ENCODE measurements at regions not wholly inside any gene's neighbourhood (a gene's known extent, or its start where the extent isn't known, plus 50 kb on each side); places are given as distances from the start of the nearest gene placed in this dataset.

GRCh38 chr5:12214267-12215015 lies 310.2 kb upstream of the CTNND2 start:
- DNase-seq (ENCODE audit: low spot score in 2 of 2): no peak
- Histone ChIP-seq H3K4me1 (no peaks in the 10 kb centered on the region), H3K9me3 (peaks cover 4 to 19% of the 10 kb centered on the region in 2 donors), H3K4me3 (no peak overlapping the region), H3K27me3 (no peaks in the 10 kb centered on the region), H3K27ac (no peak overlapping the region), H3K36me3 (no peaks in the 10 kb centered on the region)
- TF ChIP-seq, protein P1, sequence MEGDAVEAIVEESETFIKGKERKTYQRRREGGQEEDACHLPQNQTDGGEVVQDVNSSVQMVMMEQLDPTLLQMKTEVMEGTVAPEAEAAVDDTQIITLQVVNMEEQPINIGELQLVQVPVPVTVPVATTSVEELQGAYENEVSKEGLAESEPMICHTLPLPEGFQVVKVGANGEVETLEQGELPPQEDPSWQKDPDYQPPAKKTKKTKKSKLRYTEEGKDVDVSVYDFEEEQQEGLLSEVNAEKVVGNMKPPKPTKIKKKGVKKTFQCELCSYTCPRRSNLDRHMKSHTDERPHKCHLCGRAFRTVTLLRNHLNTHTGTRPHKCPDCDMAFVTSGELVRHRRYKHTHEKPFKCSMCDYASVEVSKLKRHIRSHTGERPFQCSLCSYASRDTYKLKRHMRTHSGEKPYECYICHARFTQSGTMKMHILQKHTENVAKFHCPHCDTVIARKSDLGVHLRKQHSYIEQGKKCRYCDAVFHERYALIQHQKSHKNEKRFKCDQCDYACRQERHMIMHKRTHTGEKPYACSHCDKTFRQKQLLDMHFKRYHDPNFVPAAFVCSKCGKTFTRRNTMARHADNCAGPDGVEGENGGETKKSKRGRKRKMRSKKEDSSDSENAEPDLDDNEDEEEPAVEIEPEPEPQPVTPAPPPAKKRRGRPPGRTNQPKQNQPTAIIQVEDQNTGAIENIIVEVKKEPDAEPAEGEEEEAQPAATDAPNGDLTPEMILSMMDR (IDR thresholded peaks at IDR 0.05): no peak
- intact Hi-C loops (cut with DNase I; ENCODE audit: low total_unique reads): no loop called here

- Histone ChIP-seq H3K27ac (no peak overlapping the region), H3K9me3 (peaks cover 0 to 4% of the 10 kb centered on the region in 2 donors), H3K4me1 (no peaks in the 10 kb centered on the region), H3K4me3 (no peak overlapping the region), H3K36me3 (no peaks in the 10 kb centered on the region), H3K27me3 (no peaks in the 10 kb centered on the region)
- TF ChIP-seq POLR2AphosphoS5 (IDR thresholded peaks at IDR 0.05): no peak
- TF ChIP-seq POLR2A (IDR thresholded peaks at IDR 0.05): no peak
- TF ChIP-seq, protein P1 (IDR thresholded peaks at IDR 0.05): no peak
- intact Hi-C loops (cut with DNase I; ENCODE audit: low total_unique reads): no loop called here
- DNase-seq (ENCODE audit: low spot score in 2 of 2): no peak
These were observed 304.3 kb upstream of the CTNND2 start for GRCh38 chr5:12208366-12209100.

- TF ChIP-seq, protein P1 (IDR thresholded peaks at IDR 0.05): no peak
- no peak for TF ChIP-seq POLR2AphosphoS5 (IDR thresholded peaks at IDR 0.05)
- TF ChIP-seq POLR2A (IDR thresholded peaks at IDR 0.05): no peak
- Histone ChIP-seq H3K4me3 (no peak overlapping the region), H3K27ac (no peak overlapping the region), H3K27me3 (no peaks in the 10 kb centered on the region), H3K36me3 (no peaks in the 10 kb centered on the region), H3K4me1 (no peaks in the 10 kb centered on the region), H3K9me3 (no peaks in the 10 kb centered on the region)
- DNase-seq (ENCODE audit: low spot score in 2 of 2): no peak
- intact Hi-C loops (cut with DNase I; ENCODE audit: low total_unique reads): no loop called here
These were observed 300.5 kb upstream of the CTNND2 start for GRCh38 chr5:12204761-12205160.

GRCh38 chr5:12193536-12193935 lies 289.3 kb upstream of the CTNND2 start:
- no peak overlapping the region for H3K27ac ChIP-seq
- no peak overlapping the region for H3K4me3 ChIP-seq

More at GRCh38 chr5:12193536-12193935, 289.3 kb upstream of the CTNND2 start:
- TF ChIP-seq POLR2AphosphoS5 (IDR thresholded peaks at IDR 0.05): no peak
- TF ChIP-seq, protein P1 (IDR thresholded peaks at IDR 0.05): no peak
- TF ChIP-seq POLR2A (IDR thresholded peaks at IDR 0.05): no peak
- intact Hi-C loops (cut with DNase I; ENCODE audit: low total_unique reads): no loop called here
- Histone ChIP-seq H3K4me1 (no peaks in the 10 kb centered on the region), H3K27me3 (no peaks in the 10 kb centered on the region), H3K36me3 (no peaks in the 10 kb centered on the region), H3K9me3 (no peaks in the 10 kb centered on the region)
- no peak for DNase-seq (ENCODE audit: low spot score in 2 of 2)

All from breast epithelium (tissue), 4 donors.